Cardiac fibroblast (primary cell): ENCODE measurements at regions not wholly inside any gene's neighbourhood (a gene's known extent, or its start where the extent isn't known, plus 50 kb on each side); places are given as distances from the start of the nearest gene placed in this dataset.

Experiments used
- DNase-seq, 2 donors: peaks; one replicate each; pipeline versions ENCODE4 v3.0.0 to v3.0.0-alpha.2; 2010; ENCODE audit warnings: low read depth in 2 of 2
- H3K4me3 ChIP-seq, 2 donors: replicated peaks in 1 of 2; 1 replicate in 1 of 2; 2 replicates in 1 of 2; pipeline ENCODE4 v1.5.1; 2011; ENCODE audit warnings: low read depth in 2 of 2, low read length in 2 of 2, mild to moderate bottlenecking in 2 of 2, moderate library complexity in 1 of 2
- CTCF ChIP-seq: IDR thresholded peaks from one replicate; pipeline ENCODE4 v1.5.1; 2011; ENCODE audit warnings: low read depth, mild to moderate bottlenecking, low read length, inconsistent platforms

GRCh38 chr1:232690285-232690935, 60.5 kb upstream of the SIPA1L2 start:
- no peak overlapping the region for H3K4me3 ChIP-seq
- DNase-seq = no peak
- no peak for TF ChIP-seq CTCF

GRCh38 chr1:232694475-232694874, 64.5 kb upstream of the SIPA1L2 start:
- no peak overlapping the region for H3K4me3 ChIP-seq
- DNase-seq = no peak
- TF ChIP-seq CTCF = no peak

GRCh38 chr1:232695621-232696385, 65.9 kb upstream of the SIPA1L2 start:
- TF ChIP-seq CTCF = no peak
- DNase-seq = peak in 1 of 2 donors; percentile 61
- H3K4me3 ChIP-seq = no peak overlapping the region

GRCh38 chr1:232696466-232696865, 66.5 kb upstream of the SIPA1L2 start:
- TF ChIP-seq CTCF = no peak
- H3K4me3 ChIP-seq = no peak overlapping the region
- no peak for DNase-seq

- TF ChIP-seq CTCF = no peak
- DNase-seq = no peak
- no peak overlapping the region for H3K4me3 ChIP-seq
Measured at GRCh38 chr1:232697187-232697822, 67.4 kb upstream of the SIPA1L2 start.

GRCh38 chr1:232699814-232700213, 69.9 kb upstream of the SIPA1L2 start:
- no peak for TF ChIP-seq CTCF
- no peak overlapping the region for H3K4me3 ChIP-seq
- no peak for DNase-seq
